MM.1S (cell line): ENCODE measurements at regions not wholly inside any gene's neighbourhood (a gene's known extent, or its start where the extent isn't known, plus 50 kb on each side); places are given as distances from the start of the nearest gene placed in this dataset.

Experiments
- EZH2 ChIP-seq: fragments of 300-600 bp; sonication (generic); optimal IDR thresholded peaks from 2 replicates; pipeline ENCODE3; 2017; ENCODE audit warnings: low read depth, mild to moderate bottlenecking, antibody characterized with exemption, low read length, mixed read lengths
- TF ChIP-seq, protein P1 (sequence below): fragments of 300-600 bp; sonication (generic); IDR thresholded peaks from 2 replicates; pipeline ENCODE4 v1.5.1; 2016; ENCODE audit warnings: antibody characterized with exemption, low read length, mixed read lengths

DNA sequence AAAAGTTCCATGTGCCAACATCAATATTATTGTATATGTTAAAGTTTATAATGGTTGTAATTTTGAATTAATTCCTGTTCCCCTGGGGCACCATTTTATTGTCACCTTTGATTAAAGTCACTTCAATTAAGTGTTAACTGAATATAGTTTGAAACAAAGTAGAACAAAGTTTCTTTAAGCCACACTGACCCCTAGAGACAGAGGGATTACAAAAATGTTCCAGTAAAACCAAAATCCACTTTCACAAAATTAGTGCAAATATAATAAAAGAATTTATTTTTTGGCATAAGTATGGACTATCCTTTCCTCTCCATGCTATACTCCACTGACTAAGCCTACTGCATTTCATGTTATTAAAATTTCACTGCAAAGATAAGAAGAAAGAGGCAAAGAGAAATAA, 123.9 kb downstream of the ZMAT3 start:
- TF ChIP-seq, protein P1, sequence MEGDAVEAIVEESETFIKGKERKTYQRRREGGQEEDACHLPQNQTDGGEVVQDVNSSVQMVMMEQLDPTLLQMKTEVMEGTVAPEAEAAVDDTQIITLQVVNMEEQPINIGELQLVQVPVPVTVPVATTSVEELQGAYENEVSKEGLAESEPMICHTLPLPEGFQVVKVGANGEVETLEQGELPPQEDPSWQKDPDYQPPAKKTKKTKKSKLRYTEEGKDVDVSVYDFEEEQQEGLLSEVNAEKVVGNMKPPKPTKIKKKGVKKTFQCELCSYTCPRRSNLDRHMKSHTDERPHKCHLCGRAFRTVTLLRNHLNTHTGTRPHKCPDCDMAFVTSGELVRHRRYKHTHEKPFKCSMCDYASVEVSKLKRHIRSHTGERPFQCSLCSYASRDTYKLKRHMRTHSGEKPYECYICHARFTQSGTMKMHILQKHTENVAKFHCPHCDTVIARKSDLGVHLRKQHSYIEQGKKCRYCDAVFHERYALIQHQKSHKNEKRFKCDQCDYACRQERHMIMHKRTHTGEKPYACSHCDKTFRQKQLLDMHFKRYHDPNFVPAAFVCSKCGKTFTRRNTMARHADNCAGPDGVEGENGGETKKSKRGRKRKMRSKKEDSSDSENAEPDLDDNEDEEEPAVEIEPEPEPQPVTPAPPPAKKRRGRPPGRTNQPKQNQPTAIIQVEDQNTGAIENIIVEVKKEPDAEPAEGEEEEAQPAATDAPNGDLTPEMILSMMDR = peak; percentile 28
- no peak for TF ChIP-seq EZH2
